GM13976 (cell line): ENCODE measurements at regions not wholly inside any gene's neighbourhood (a gene's known extent, or its start where the extent isn't known, plus 50 kb on each side); places are given as distances from the start of the nearest gene placed in this dataset.

ENCODE experiments used
- DNase-seq: peaks from one replicate; pipeline ENCODE4 v3.0.0; 2012; ENCODE audit warnings: low spot score
- in situ Hi-C: fragments of 300-500 bp; cut with MboI; formaldehyde crosslinking; loops from one replicate; pipeline ENCODE4 v1.12.0; 2022; ENCODE audit warnings: low sequenced_read_pairs, mixed read lengths, inconsistent platforms; ENCODE audit not compliant: unreplicated experiment
- TF ChIP-seq, protein P1 (sequence below): IDR thresholded peaks from 2 replicates; pipeline ENCODE4 v1.5.1; 2012; ENCODE audit warnings: borderline replicate concordance, mild to moderate bottlenecking; ENCODE audit not compliant: insufficient read depth; ENCODE audit errors: extremely low read depth, missing control alignments, control extremely low read depth

DNA sequence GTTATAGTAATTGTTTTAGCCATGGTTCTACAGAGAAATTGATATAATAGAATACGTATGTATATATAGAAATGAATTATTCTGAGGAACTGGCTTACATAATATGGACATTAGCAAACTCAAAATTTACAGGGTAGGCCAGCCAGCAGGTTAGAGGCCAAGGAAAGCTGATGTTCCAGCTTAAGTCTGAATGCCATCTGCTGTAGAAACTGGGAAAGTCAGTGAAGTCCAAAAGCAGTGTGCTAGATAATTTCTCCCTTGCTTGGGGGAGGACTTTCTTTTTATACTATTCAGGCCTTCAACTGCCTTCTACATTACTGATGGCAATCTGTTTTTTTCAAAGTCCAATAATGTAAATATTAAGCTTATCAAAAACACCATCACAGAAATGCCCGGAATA is 1174.7 kb downstream of the ZPLD1 start:
- no peak for DNase-seq
- TF ChIP-seq, protein P1, sequence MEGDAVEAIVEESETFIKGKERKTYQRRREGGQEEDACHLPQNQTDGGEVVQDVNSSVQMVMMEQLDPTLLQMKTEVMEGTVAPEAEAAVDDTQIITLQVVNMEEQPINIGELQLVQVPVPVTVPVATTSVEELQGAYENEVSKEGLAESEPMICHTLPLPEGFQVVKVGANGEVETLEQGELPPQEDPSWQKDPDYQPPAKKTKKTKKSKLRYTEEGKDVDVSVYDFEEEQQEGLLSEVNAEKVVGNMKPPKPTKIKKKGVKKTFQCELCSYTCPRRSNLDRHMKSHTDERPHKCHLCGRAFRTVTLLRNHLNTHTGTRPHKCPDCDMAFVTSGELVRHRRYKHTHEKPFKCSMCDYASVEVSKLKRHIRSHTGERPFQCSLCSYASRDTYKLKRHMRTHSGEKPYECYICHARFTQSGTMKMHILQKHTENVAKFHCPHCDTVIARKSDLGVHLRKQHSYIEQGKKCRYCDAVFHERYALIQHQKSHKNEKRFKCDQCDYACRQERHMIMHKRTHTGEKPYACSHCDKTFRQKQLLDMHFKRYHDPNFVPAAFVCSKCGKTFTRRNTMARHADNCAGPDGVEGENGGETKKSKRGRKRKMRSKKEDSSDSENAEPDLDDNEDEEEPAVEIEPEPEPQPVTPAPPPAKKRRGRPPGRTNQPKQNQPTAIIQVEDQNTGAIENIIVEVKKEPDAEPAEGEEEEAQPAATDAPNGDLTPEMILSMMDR, result no peak
- in situ Hi-C loops, result no loop called here

DNA sequence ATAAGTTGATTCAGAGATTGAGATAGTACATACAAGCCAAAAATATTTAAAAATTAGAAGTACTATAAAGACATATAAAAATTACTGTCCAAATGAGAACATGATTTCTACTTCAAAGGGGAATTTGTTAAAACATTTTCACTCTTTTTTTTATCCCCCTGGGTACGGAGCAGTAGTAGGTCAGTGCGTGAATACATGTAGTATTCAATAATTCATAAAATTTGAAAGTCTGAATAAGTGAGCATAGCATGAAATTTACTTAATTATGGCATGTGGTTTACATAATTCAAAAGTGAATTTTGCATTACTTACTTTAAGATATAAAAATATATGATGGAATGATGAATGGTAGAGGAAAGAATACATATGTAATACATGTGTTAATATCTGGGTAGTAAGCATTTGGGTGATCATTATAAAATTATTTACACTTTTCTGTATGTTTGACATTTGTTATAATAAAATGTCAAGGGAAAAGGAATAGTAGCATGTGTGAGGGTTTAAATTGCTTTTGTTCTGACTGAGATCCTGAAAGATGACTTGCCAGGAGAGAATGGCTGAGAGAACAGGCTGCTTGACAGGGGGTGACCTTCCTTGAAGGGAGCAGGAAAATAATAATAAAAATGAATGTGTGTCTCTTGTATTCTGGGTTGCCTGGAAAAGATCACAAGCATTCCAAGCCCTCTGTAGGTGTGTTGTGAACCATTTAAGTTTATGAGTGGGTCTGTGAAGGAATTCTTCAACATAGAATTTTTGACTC is 1178.8 kb downstream of the ZPLD1 start:
- in situ Hi-C loops, result no loop called here
- no peak for DNase-seq
- TF ChIP-seq, protein P1, result no peak

DNA sequence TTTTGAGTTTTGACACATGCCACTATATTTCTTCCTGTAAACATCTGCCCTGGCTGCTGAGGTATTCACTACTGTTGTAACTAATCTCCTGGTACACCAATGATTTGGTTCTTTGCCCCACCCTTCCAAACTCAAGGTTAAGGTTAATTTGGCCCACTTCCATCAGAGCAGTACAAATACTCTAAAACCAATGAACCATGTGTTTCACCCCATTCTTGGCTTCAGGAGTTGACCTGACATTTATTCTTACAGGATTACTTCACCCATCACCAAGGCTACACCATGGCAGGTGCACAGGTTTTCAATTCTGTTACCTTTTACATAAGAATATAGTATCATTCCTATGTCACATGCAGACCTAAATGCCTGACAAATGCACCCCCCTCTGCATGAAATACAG is 1179.9 kb downstream of the ZPLD1 start:
- DNase-seq, result no peak
- in situ Hi-C loops, result no loop called here
- TF ChIP-seq, protein P1, result no peak

DNA sequence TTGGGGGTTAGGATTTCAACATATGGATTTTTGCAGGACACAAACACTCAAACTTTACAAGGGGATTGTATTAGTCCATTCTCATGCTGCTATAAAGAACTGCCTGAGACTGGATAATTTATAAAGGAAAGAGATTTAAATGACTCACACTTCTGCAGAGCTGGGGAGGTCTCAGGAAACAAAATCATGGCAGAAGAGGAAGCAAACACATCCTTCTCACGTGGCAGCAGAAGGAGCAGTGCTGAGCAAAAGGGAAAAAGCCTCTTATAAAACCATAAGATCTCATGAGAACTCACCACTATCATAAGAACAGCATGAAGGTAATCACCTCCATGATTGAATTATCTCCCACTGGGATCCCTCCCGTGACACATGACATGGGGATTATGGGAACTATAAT is 1183.1 kb downstream of the ZPLD1 start:
- no peak for DNase-seq
- in situ Hi-C loops, result no loop called here
- TF ChIP-seq, protein P1, result no peak

DNA sequence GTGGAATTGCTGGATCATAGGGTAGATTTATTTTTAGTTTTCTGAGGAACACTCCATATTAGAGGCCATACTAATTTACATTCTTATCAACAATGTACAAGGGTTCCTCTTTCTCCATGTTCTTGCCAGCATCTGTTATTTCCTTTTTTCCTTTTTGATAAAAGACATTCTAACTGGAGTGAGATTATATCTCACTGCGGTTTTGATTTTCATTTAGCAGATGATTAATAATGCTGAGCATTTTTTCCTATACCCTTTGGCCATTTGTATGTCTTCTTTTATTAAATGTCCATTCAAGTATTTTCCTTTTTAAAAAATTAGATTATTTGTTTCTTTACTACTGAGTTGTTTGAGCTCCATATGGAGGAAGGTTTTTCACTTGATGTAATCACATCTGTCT is 1189.5 kb downstream of the ZPLD1 start:
- TF ChIP-seq, protein P1, result no peak
- no peak for DNase-seq
- in situ Hi-C loops, result no loop called here

DNA sequence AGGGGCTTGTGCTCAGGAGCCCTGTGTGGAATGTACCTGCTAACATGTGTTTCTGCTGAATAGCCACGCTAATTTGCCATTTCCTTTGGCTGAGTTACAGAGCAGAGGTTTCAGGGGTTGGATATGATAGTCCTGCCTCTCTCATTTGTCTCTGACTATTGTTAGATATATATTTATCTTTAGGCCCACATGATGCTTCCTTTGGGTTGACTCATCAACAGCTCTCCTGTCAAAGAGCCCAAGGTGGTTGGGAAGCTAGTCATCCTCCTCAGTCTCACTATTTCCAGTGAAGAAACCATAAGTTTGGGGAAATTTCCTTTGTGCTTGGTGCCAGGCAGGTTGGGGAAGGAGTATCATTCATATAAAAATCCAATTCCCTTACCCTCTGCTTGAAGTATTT is 1194.6 kb downstream of the ZPLD1 start:
- in situ Hi-C loops, result no loop called here
- TF ChIP-seq, protein P1, result no peak

More for the DNA sequence above, 1194.6 kb downstream of the ZPLD1 start:
- no peak for DNase-seq
